ENCODE measurements at regions not wholly inside any gene's neighbourhood (a gene's known extent, or its start where the extent isn't known, plus 50 kb on each side); places are given as distances from the start of the nearest gene placed in this dataset.

- TF ChIP-seq SP1 (CRISPR knock-in tag; conservative IDR thresholded peaks at IDR 0.05) (no peak), E2F1 (CRISPR knock-in tag; IDR thresholded peaks at IDR 0.05) (no peak), CTCF (IDR thresholded peaks at IDR 0.05) (no peak), ESRRA (CRISPR knock-in tag; IDR thresholded peaks at IDR 0.05; ENCODE audit: borderline replicate concordance) (no peak)
- TF ChIP-seq, protein P1, sequence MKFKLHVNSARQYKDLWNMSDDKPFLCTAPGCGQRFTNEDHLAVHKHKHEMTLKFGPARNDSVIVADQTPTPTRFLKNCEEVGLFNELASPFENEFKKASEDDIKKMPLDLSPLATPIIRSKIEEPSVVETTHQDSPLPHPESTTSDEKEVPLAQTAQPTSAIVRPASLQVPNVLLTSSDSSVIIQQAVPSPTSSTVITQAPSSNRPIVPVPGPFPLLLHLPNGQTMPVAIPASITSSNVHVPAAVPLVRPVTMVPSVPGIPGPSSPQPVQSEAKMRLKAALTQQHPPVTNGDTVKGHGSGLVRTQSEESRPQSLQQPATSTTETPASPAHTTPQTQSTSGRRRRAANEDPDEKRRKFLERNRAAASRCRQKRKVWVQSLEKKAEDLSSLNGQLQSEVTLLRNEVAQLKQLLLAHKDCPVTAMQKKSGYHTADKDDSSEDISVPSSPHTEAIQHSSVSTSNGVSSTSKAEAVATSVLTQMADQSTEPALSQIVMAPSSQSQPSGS (CRISPR knock-in tag; IDR thresholded peaks at IDR 0.05; ENCODE audit: borderline replicate concordance, low read depth): no peak
Observed at GRCh38 chr13:84080748-84081530, 198.7 kb upstream of the SLITRK1 start.
